Endothelial cell of umbilical vein (primary cell): ENCODE measurements at regions not wholly inside any gene's neighbourhood (a gene's known extent, or its start where the extent isn't known, plus 50 kb on each side); places are given as distances from the start of the nearest gene placed in this dataset.

ENCODE experiments used
- CTCF ChIP-seq, 2 donors: IDR thresholded peaks; 1 replicate in 1 of 2; 2 replicates in 1 of 2; pipeline ENCODE4 v1.5.1; 2011; ENCODE audit warnings: low read length in 2 of 2, mild to moderate bottlenecking in 2 of 2, moderate library complexity in 2 of 2, control low read depth in 1 of 2, inconsistent platforms in 1 of 2, low read depth in 1 of 2; ENCODE audit not compliant: insufficient read depth in 1 of 2; ENCODE audit errors: extremely low read depth in 1 of 2
- EZH2 ChIP-seq: IDR thresholded peaks from 2 replicates; pipeline ENCODE4 v1.6.1; 2012; ENCODE audit warnings: borderline replicate concordance, low read depth, mild to moderate bottlenecking, moderate library complexity, low read length, inconsistent platforms; ENCODE audit not compliant: severe bottlenecking
- GATA2 ChIP-seq: IDR thresholded peaks from 2 replicates; pipeline ENCODE4 v1.7.0; 2011; ENCODE audit warnings: low read depth, mild to moderate bottlenecking, moderate library complexity, mixed read lengths, low read length; ENCODE audit not compliant: insufficient read length, insufficient read depth
- JUN ChIP-seq: IDR thresholded peaks from 2 replicates; pipeline ENCODE4 v1.6.1; 2011; ENCODE audit warnings: borderline replicate concordance, low read depth; ENCODE audit not compliant: insufficient read length, insufficient read depth
- POLR2A ChIP-seq: IDR thresholded peaks from 2 replicates; pipeline ENCODE4 v1.6.1; 2012; ENCODE audit warnings: low read depth, mild to moderate bottlenecking, control low read depth, low read length

- TF ChIP-seq JUN (no peak), EZH2 (no peak), CTCF (IDR thresholded peaks at IDR 0.05; ENCODE audit: extremely low read depth in 1 of 2, insufficient read depth in 1 of 2, low read depth in 1 of 2, low read length in 2 of 2) (no peak), GATA2 (no peak), POLR2A (no peak)
These were observed 292.5 kb downstream of the TDRD15 start for GRCh38 chr2:21416226-21416625.
